H9 (cell line): ENCODE measurements at regions not wholly inside any gene's neighbourhood (a gene's known extent, or its start where the extent isn't known, plus 50 kb on each side); places are given as distances from the start of the nearest gene placed in this dataset.
A peak's percentile ranks its signal among the peaks of the same experiment; 100 is the strongest.

Experiments used
- DNase-seq: peaks from one replicate; pipeline ENCODE4 v3.0.0-alpha.2; 2017
- H2AFZ ChIP-seq: one replicate; pipeline ENCODE4 v1.6.1; 2013; ENCODE audit warnings: mild to moderate bottlenecking, low read length, control low read depth, moderate library complexity
- H2AK5ac ChIP-seq: 2 replicates; pipeline ENCODE4 v1.6.1; 2013; ENCODE audit warnings: low read length, control low read depth, mixed read lengths; ENCODE audit not compliant: insufficient read length
- H2BK120ac ChIP-seq: one replicate; pipeline ENCODE4 v1.6.1; 2013; ENCODE audit warnings: low read depth, mild to moderate bottlenecking, low read length, control low read depth, inconsistent platforms; ENCODE audit not compliant: poor library complexity, severe bottlenecking
- H2BK12ac ChIP-seq: 2 replicates; pipeline ENCODE4 v1.6.1; 2013; ENCODE audit warnings: low read length, control low read depth, mixed read lengths, low read depth; ENCODE audit not compliant: insufficient read length
- H2BK15ac ChIP-seq: 2 replicates; pipeline ENCODE4 v1.6.1; 2013; ENCODE audit warnings: low read depth, low read length, control low read depth
- H2BK20ac ChIP-seq: one replicate; pipeline ENCODE4 v1.6.1; 2013; ENCODE audit warnings: low read depth, mild to moderate bottlenecking, low read length, control low read depth, inconsistent platforms; ENCODE audit not compliant: poor library complexity, severe bottlenecking
- H2BK5ac ChIP-seq: 2 replicates; pipeline ENCODE4 v1.6.1; 2013; ENCODE audit warnings: low read length, control low read depth, mixed read lengths; ENCODE audit not compliant: insufficient read length
- H3K14ac ChIP-seq: 2 replicates; pipeline ENCODE4 v1.6.1; 2013; ENCODE audit warnings: low read length, control low read depth; ENCODE audit not compliant: insufficient read depth
- H3K18ac ChIP-seq: 2 replicates; pipeline ENCODE4 v1.6.1; 2013; ENCODE audit warnings: low read depth, mild to moderate bottlenecking, mixed read lengths, low read length, control low read depth; ENCODE audit not compliant: insufficient read length
- H3K23ac ChIP-seq: 2 replicates; pipeline ENCODE4 v1.6.1; 2013; ENCODE audit warnings: low read length, control low read depth, mixed read lengths, low read depth; ENCODE audit not compliant: insufficient read length
- H3K23me2 ChIP-seq: 2 replicates; pipeline ENCODE4 v1.6.1; 2013; ENCODE audit warnings: low read depth, mild to moderate bottlenecking, mixed read lengths, low read length, control low read depth; ENCODE audit not compliant: insufficient read length, poor library complexity, severe bottlenecking
- H3K27ac ChIP-seq: 2 replicates; pipeline ENCODE4 v1.5.1; 2013; ENCODE audit warnings: low read length, control low read depth, mixed read lengths, low read depth; ENCODE audit not compliant: insufficient read length
- H3K27me3 ChIP-seq: 2 replicates; pipeline ENCODE4 v1.6.1; 2013; ENCODE audit warnings: low read length, control low read depth, inconsistent platforms; ENCODE audit not compliant: insufficient read depth
- H3K4ac ChIP-seq: 2 replicates; pipeline ENCODE4 v1.6.1; 2013; ENCODE audit warnings: low read depth, mild to moderate bottlenecking, control low read depth, inconsistent platforms, low read length, moderate library complexity
- H3K4me1 ChIP-seq: 2 replicates; pipeline ENCODE4 v1.6.1; 2013; ENCODE audit warnings: low read length, control low read depth, inconsistent platforms; ENCODE audit not compliant: insufficient read depth
- H3K4me2 ChIP-seq: 2 replicates; pipeline ENCODE4 v1.6.1; 2013; ENCODE audit warnings: low read length, control low read depth, mixed read lengths; ENCODE audit not compliant: insufficient read length, insufficient read depth
- H3K56ac ChIP-seq: 2 replicates; pipeline ENCODE4 v1.6.1; 2013; ENCODE audit warnings: low read depth, mild to moderate bottlenecking, mixed read lengths, low read length, control low read depth; ENCODE audit not compliant: insufficient read length
- H3K79me1 ChIP-seq: 2 replicates; pipeline ENCODE4 v1.6.1; 2013; ENCODE audit warnings: low read depth, mild to moderate bottlenecking, moderate library complexity, low read length, control low read depth, inconsistent platforms; ENCODE audit not compliant: insufficient read depth, poor library complexity, severe bottlenecking
- H3K79me2 ChIP-seq: 2 replicates; pipeline ENCODE4 v1.6.1; 2013; ENCODE audit warnings: low read length, control low read depth, inconsistent platforms; ENCODE audit not compliant: insufficient read depth
- H3K9ac ChIP-seq: 2 replicates; pipeline ENCODE4 v1.6.1; 2013; ENCODE audit warnings: low read length, control low read depth, mixed read lengths; ENCODE audit not compliant: insufficient read length; ENCODE audit errors: extremely low read depth
- H3K9me3 ChIP-seq: one replicate; pipeline ENCODE4 v1.6.1; 2013; ENCODE audit warnings: low read depth, low read length, inconsistent platforms; ENCODE audit not compliant: control insufficient read depth
- H3T11ph ChIP-seq: one replicate; pipeline ENCODE4 v1.6.1; 2013; ENCODE audit warnings: mild to moderate bottlenecking, low read length, control low read depth, inconsistent platforms
- H4K20me1 ChIP-seq: one replicate; pipeline ENCODE4 v1.6.1; 2013; ENCODE audit not compliant: control insufficient read depth, insufficient read length, insufficient read depth
- H4K5ac ChIP-seq: 2 replicates; pipeline ENCODE4 v1.6.1; 2013; ENCODE audit warnings: low read depth, mild to moderate bottlenecking, mixed read lengths, low read length, control low read depth; ENCODE audit not compliant: insufficient read length
- H4K8ac ChIP-seq: replicated peaks from 2 replicates; pipeline ENCODE4 v1.6.1; 2013; ENCODE audit warnings: low read length, control low read depth, mixed read lengths, low read depth; ENCODE audit not compliant: insufficient read length
- H4K91ac ChIP-seq: 2 replicates; pipeline ENCODE4 v1.6.1; 2013; ENCODE audit warnings: low read depth, mild to moderate bottlenecking, moderate library complexity, mixed read lengths, low read length, control low read depth; ENCODE audit not compliant: insufficient read length
- H3K27ac Mint-ChIP-seq, 3 experiments: 2 replicates in 2 of 3; 3 replicates in 1 of 3; pipeline ENCODE4 v1.8.0; 2020 to 2021; ENCODE audit warnings: mixed read lengths in 3 of 3, mild to moderate bottlenecking in 1 of 3, moderate library complexity in 1 of 3
- H3K27me3 Mint-ChIP-seq: 2 replicates; pipeline ENCODE4 v1.8.0; 2021; ENCODE audit warnings: low read depth, mild to moderate bottlenecking, moderate library complexity, mixed read lengths
- H3K36me3 Mint-ChIP-seq, 3 experiments: 2 replicates in 2 of 3; 3 replicates in 1 of 3; pipeline ENCODE4 v1.8.0; 2020 to 2021; ENCODE audit warnings: low read depth in 3 of 3, mixed read lengths in 3 of 3; ENCODE audit not compliant: insufficient read depth in 1 of 3
- H3K4me1 Mint-ChIP-seq, 2 experiments: 2 replicates each; pipeline ENCODE4 v1.8.0; 2020; ENCODE audit warnings: mixed read lengths in 2 of 2
- H3K4me3 Mint-ChIP-seq, 2 experiments: 2 replicates in 1 of 2; 3 replicates in 1 of 2; pipeline ENCODE4 v1.8.0; 2020 to 2021; ENCODE audit warnings: mild to moderate bottlenecking in 2 of 2, mixed read lengths in 2 of 2, moderate library complexity in 1 of 2
- H3K9me3 Mint-ChIP-seq, 2 experiments: 2 replicates in 1 of 2; 3 replicates in 1 of 2; pipeline ENCODE4 v1.8.0; 2020; ENCODE audit warnings: mild to moderate bottlenecking in 2 of 2, mixed read lengths in 2 of 2, moderate library complexity in 1 of 2
- CTCF ChIP-seq: fragments of 200-600 bp; sonication (generic); conservative IDR thresholded peaks from 3 replicates; pipeline ENCODE4 v1.8.0; 2021; ENCODE audit warnings: antibody characterized with exemption, mild to moderate bottlenecking
- WGBS: extraction: QIAGEN DNeasy Blood & Tissue Kit; methylation state at CpG from one replicate; pipeline ENCODE4 v1.1.7; 2013; ENCODE audit warnings: missing lambda C conversion rate, low lambda C conversion rate, mixed read lengths; ENCODE audit not compliant: insufficient read length; ENCODE audit errors: extremely low coverage; 5-methylcytosine and 5-hydroxymethylcytosine counted together

GRCh38 chr18:25561918-25562317 is 210.0 kb upstream of the ZNF521 start:
- Mint-ChIP-seq H3K9me3 (no peaks in the 10 kb centered on the region), H3K27ac (peak overlapping the region in 1 of 3 experiments; percentile 41; a peak in 1 of 7 replicates)
- WGBS = no CpG with 5 or more reads among the region's 6 CpGs

More at GRCh38 chr18:25561918-25562317, 210.0 kb upstream of the ZNF521 start:
- H3K4ac ChIP-seq = no peak overlapping the region
- no peak overlapping the region for H2BK12ac ChIP-seq
- H3K4me2 ChIP-seq = no peak overlapping the region
- no peaks in the 10 kb centered on the region for H3K9me3 ChIP-seq
- DNase-seq = no peak
- no peak overlapping the region for H2BK20ac ChIP-seq
- H4K20me1 ChIP-seq = no peaks in the 10 kb centered on the region
- no peak overlapping the region for H4K5ac ChIP-seq
- no peak overlapping the region for H2AFZ ChIP-seq
- no peak overlapping the region for H2BK120ac ChIP-seq
- no peak overlapping the region for H3K4me3 Mint-ChIP-seq
- peaks cover 3% of the 10 kb centered on the region in 2 experiments for H3K4me1 Mint-ChIP-seq
- no peaks in the 10 kb centered on the region for H3K23me2 ChIP-seq
- H3T11ph ChIP-seq = no peak overlapping the region
- no peak overlapping the region for H4K91ac ChIP-seq
- no peak overlapping the region for H3K56ac ChIP-seq
- no peak overlapping the region for H3K27ac ChIP-seq
- H3K79me2 ChIP-seq = no peaks in the 10 kb centered on the region
- H3K27me3 ChIP-seq = no peaks in the 10 kb centered on the region
- H3K79me1 ChIP-seq = no peaks in the 10 kb centered on the region
- no peak overlapping the region for H2AK5ac ChIP-seq
- no peak overlapping the region for H3K14ac ChIP-seq
- no peak overlapping the region for H2BK5ac ChIP-seq
- H4K8ac ChIP-seq = no peak overlapping the region
- peak; percentile 72 for TF ChIP-seq CTCF
- no peak overlapping the region for H2BK15ac ChIP-seq
- H3K23ac ChIP-seq = no peak overlapping the region
- no peak overlapping the region for H3K18ac ChIP-seq
- no peaks in the 10 kb centered on the region; the same call in 1 of the 2 replicates for H3K27me3 Mint-ChIP-seq
- no peak overlapping the region for H3K9ac ChIP-seq
- H3K4me1 ChIP-seq = no peaks in the 10 kb centered on the region
- H3K36me3 Mint-ChIP-seq = no peaks in the 10 kb centered on the region
